GM12873 (cell line): ENCODE measurements at regions not wholly inside any gene's neighbourhood (a gene's known extent, or its start where the extent isn't known, plus 50 kb on each side); places are given as distances from the start of the nearest gene placed in this dataset.

ENCODE experiments used
- TF ChIP-seq, protein P1 (sequence below): IDR thresholded peaks from 2 replicates; pipeline ENCODE4 v1.5.1; 2012; ENCODE audit warnings: low read depth, mild to moderate bottlenecking, moderate library complexity, low read length, control low read depth; ENCODE audit not compliant: insufficient read depth; ENCODE audit errors: missing control alignments

DNA sequence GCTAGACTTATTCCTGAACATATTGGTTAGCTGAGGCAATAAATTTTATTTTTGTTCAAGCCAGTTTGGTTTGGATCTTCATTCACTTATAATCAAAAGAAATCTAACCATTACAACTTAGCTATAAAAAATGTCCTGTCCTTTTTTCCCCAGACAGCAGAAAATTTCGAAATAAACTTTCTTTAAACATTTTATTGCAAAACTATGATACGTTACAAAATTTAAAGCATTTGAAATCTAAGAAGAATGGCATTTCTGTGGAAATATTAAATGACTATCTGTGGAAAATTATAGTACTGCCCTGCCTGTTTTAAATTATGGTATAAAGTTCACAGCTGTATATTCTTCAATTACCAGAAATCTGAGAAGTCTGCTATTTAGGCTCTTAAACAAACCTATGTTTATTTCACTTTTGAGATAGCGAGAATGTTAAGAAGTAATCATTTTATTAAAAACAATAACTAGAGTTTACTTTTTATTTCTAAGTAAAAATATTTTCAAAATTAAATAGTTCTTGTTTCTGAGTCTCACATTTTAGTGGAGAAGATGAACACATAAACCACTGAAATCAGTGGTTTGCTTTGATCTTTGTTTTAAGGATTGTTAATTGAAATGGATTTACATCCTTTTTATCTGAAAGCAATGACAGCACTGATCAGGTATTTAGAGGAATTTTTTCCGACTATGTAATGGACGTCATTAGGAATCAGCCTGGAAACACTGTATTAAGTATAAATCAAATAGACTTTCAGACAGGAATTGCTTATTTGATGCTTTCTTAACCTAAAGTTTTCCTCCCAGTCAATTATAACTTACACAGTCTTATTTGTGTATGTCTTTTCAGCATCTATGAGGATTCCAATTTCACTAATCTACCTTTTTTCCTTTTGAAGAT, 553.7 kb downstream of the COL12A1 start:
- TF ChIP-seq, protein P1, sequence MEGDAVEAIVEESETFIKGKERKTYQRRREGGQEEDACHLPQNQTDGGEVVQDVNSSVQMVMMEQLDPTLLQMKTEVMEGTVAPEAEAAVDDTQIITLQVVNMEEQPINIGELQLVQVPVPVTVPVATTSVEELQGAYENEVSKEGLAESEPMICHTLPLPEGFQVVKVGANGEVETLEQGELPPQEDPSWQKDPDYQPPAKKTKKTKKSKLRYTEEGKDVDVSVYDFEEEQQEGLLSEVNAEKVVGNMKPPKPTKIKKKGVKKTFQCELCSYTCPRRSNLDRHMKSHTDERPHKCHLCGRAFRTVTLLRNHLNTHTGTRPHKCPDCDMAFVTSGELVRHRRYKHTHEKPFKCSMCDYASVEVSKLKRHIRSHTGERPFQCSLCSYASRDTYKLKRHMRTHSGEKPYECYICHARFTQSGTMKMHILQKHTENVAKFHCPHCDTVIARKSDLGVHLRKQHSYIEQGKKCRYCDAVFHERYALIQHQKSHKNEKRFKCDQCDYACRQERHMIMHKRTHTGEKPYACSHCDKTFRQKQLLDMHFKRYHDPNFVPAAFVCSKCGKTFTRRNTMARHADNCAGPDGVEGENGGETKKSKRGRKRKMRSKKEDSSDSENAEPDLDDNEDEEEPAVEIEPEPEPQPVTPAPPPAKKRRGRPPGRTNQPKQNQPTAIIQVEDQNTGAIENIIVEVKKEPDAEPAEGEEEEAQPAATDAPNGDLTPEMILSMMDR: no peak

DNA sequence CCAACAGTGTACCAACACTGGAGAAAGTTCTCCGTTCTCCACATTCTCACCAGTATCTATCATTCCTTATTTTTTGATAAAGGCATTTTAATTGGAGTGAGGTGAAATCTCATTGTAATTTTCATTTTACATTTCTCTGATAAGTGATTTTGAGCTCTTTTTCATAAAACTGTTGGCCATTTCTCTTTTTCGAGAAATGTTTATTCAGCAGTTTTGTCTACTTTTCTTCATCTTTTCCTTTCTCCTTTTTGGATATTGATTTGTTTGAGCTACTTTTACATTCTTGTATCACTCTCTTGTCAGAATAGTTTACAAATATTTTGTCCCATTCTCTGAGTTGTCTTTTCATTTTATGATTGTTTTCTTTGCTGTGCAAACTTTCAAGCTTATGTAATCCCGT, 555.2 kb downstream of the COL12A1 start:
- TF ChIP-seq, protein P1: no peak

DNA sequence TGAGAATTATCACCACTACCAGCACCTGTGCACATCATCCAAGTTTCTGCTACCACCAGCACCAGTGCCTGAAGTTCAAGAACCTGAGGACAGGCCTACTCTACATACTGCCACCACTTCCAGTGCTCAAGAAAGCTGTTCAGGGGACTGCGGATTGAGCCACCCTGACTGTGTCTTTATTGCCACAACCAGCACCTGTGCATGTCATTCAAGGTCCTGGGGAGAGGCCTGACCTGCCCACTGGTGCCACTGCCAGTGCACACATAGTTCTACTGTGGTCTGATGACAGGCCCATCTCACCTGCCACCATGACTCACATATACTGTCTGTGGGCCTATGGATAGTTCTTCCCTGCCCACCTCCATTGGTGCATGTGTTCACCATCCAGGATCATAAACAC, 559.4 kb downstream of the COL12A1 start:
- TF ChIP-seq, protein P1: no peak

DNA sequence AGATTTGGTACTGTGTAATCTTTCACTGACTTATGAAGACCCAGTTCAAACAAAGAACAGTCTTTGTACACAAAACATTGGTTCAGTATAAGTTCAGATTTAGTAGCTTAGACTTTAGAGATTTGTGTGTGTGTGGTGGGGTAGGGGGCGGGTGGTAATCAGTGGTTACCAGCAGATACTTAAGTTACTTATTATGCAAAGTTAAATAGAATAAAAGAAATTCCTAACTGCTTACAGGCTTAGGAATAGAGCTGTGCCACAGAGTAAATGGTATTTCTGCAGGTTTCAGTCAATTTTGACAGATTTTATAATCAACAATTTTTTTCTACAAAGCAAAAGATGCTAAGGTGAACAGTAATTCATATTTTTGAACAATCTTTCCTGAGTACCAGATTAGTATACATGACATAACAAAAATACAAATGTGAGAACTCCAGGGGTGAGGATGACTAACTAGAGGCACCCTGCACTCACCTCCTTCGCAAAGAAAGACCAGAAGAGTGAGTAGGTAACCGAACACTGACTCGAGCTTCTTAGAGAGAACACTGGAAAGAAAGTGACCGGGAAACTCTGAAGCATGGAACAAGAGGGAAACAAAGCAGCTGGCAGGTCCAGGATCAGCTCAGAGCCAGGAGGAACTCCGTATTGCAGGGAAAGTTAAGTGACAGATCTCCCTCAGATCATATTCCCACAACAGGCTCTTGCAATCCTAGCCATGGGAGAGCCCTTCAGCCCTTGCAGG, 560.6 kb downstream of the COL12A1 start:
- TF ChIP-seq, protein P1: no peak

DNA sequence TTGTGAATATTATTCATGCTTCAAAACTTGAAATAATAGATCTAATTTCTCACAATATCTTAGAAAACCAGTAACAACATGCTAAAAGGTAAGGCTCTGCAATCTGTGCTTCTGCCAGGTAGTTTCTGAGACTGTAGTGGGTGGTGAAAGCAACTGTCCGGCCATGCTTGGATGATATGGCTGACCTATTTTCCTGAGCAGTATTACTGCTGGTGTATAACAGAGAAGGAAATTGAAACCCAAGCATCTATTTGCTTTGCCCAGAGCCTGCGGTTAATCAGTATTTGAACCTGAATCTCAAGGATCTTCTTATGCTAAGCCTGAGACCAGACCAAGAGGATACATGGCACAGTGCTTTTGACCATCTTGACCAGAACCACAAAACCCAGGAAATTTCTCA, 563.8 kb downstream of the COL12A1 start:
- TF ChIP-seq, protein P1: no peak

DNA sequence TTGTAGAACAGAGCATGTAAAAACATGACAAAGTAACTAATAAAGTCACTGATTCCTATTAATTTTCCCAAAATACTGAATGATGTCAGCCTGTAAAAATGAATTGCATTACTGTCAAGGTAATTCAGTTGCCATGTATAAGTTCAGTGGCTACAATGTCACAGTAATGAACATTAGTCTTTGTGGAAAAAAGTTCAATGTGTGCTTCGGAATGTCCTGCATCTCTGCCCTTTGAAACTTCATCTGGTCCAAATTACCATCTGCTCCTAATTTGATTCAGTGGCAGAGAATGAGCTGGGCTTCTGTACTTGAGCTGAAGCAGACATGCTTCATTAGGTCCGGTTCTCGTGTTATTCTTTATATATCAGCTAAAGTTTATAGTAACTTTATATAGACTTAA, 567.4 kb downstream of the COL12A1 start:
- TF ChIP-seq, protein P1: no peak

DNA sequence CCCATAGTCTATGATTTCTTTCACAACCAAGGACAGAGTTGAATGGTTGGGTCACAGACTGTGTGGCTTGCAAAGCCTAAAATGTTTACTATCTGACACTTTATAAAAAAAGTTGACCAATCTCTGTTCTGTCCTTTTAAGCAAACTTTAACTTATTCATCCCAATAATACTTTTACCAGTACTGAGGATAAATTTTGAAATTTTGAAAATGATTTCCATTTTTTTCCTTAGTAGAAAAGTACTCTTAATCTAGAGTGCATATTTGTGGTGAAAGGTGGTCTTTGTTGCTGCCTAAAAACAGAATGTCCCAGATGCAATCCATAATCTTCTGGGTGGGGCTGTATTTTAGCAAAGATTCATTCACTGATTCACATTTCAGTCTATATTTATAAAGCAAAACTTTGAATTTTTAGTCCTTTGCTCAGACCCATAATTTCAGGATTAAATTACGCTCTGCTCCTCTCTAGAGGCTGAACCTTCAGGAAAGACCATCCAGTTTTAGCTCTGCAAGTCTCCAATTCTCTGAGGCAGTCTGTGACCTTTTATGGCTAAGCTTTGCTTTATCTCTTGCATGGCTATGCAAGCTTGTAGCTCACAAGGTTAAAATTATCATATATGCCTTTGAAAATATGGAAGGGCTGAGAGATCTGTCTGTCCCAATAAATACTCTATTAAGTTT, 573.5 kb downstream of the COL12A1 start:
- TF ChIP-seq, protein P1: no peak
